ENCODE measurements at regions not wholly inside any gene's neighbourhood (a gene's known extent, or its start where the extent isn't known, plus 50 kb on each side); places are given as distances from the start of the nearest gene placed in this dataset.

DNA sequence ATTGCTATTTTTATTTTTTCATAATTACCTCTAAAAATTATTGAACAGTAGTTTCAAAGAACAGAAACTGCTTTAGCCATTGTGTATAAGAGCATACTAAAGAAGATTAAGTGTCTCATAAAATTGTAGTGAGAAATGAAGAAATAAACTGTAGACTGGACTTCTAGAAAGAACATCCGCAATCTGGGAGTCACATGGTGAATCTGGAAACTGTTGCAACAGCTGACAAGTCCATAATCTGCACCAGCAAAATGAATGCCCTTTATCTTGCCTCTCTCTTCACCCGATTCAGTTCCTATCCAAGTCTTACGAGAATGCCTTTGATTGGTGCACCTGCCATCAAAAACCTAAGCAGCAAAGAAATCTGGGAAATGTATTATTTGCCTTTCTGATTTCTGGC lies 312.9 kb downstream of the NAF1 start:
- TF ChIP-seq, protein P1, sequence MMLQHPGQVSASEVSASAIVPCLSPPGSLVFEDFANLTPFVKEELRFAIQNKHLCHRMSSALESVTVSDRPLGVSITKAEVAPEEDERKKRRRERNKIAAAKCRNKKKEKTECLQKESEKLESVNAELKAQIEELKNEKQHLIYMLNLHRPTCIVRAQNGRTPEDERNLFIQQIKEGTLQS (IDR thresholded peaks at IDR 0.05) = no peak
- TF ChIP-seq, protein P2, sequence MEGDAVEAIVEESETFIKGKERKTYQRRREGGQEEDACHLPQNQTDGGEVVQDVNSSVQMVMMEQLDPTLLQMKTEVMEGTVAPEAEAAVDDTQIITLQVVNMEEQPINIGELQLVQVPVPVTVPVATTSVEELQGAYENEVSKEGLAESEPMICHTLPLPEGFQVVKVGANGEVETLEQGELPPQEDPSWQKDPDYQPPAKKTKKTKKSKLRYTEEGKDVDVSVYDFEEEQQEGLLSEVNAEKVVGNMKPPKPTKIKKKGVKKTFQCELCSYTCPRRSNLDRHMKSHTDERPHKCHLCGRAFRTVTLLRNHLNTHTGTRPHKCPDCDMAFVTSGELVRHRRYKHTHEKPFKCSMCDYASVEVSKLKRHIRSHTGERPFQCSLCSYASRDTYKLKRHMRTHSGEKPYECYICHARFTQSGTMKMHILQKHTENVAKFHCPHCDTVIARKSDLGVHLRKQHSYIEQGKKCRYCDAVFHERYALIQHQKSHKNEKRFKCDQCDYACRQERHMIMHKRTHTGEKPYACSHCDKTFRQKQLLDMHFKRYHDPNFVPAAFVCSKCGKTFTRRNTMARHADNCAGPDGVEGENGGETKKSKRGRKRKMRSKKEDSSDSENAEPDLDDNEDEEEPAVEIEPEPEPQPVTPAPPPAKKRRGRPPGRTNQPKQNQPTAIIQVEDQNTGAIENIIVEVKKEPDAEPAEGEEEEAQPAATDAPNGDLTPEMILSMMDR (IDR thresholded peaks at IDR 0.05; ENCODE audit: low read depth, low read length, missing input control) = no peak
- TF ChIP-seq RAD21 (IDR thresholded peaks at IDR 0.05) (no peak), GABPA (IDR thresholded peaks at IDR 0.05 in 1 of 2, conservative IDR thresholded peaks at IDR 0.05 in 1 of 2) (no peak), SP1 (IDR thresholded peaks at IDR 0.05) (no peak), EGR1 (IDR thresholded peaks at IDR 0.05; ENCODE audit: low read depth in 2 of 2) (no peak), TAF1 (conservative IDR thresholded peaks at IDR 0.05) (no peak)
- TF ChIP-seq, protein P3, sequence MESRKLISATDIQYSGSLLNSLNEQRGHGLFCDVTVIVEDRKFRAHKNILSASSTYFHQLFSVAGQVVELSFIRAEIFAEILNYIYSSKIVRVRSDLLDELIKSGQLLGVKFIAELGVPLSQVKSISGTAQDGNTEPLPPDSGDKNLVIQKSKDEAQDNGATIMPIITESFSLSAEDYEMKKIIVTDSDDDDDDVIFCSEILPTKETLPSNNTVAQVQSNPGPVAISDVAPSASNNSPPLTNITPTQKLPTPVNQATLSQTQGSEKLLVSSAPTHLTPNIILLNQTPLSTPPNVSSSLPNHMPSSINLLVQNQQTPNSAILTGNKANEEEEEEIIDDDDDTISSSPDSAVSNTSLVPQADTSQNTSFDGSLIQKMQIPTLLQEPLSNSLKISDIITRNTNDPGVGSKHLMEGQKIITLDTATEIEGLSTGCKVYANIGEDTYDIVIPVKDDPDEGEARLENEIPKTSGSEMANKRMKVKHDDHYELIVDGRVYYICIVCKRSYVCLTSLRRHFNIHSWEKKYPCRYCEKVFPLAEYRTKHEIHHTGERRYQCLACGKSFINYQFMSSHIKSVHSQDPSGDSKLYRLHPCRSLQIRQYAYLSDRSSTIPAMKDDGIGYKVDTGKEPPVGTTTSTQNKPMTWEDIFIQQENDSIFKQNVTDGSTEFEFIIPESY (IDR thresholded peaks at IDR 0.05) = no peak
- TF ChIP-seq, protein P4, sequence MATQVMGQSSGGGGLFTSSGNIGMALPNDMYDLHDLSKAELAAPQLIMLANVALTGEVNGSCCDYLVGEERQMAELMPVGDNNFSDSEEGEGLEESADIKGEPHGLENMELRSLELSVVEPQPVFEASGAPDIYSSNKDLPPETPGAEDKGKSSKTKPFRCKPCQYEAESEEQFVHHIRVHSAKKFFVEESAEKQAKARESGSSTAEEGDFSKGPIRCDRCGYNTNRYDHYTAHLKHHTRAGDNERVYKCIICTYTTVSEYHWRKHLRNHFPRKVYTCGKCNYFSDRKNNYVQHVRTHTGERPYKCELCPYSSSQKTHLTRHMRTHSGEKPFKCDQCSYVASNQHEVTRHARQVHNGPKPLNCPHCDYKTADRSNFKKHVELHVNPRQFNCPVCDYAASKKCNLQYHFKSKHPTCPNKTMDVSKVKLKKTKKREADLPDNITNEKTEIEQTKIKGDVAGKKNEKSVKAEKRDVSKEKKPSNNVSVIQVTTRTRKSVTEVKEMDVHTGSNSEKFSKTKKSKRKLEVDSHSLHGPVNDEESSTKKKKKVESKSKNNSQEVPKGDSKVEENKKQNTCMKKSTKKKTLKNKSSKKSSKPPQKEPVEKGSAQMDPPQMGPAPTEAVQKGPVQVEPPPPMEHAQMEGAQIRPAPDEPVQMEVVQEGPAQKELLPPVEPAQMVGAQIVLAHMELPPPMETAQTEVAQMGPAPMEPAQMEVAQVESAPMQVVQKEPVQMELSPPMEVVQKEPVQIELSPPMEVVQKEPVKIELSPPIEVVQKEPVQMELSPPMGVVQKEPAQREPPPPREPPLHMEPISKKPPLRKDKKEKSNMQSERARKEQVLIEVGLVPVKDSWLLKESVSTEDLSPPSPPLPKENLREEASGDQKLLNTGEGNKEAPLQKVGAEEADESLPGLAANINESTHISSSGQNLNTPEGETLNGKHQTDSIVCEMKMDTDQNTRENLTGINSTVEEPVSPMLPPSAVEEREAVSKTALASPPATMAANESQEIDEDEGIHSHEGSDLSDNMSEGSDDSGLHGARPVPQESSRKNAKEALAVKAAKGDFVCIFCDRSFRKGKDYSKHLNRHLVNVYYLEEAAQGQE (IDR thresholded peaks at IDR 0.05) = no peak

All from liver (tissue), 3 donors.